Neuronal stem cell (in vitro differentiated cells): ENCODE measurements at regions not wholly inside any gene's neighbourhood (a gene's known extent, or its start where the extent isn't known, plus 50 kb on each side); places are given as distances from the start of the nearest gene placed in this dataset.

ENCODE experiments used
- DNase-seq: peaks from one replicate; pipeline ENCODE4 v3.0.0-alpha.2; 2013; ENCODE audit warnings: low spot score
- H2AFZ ChIP-seq: one replicate; pipeline ENCODE4 v1.6.1; 2013; ENCODE audit warnings: mild to moderate bottlenecking, low read length, inconsistent platforms
- H2AK5ac ChIP-seq: 2 replicates; pipeline ENCODE4 v1.6.1; 2013; ENCODE audit warnings: low read depth, mild to moderate bottlenecking, inconsistent platforms, low read length, moderate library complexity, mixed read lengths
- H2BK120ac ChIP-seq: 2 replicates; pipeline ENCODE4 v1.6.1; 2013; ENCODE audit warnings: low read depth, mild to moderate bottlenecking, inconsistent platforms, low read length, moderate library complexity, mixed read lengths
- H2BK12ac ChIP-seq: one replicate; pipeline ENCODE4 v1.6.1; 2013; ENCODE audit warnings: low read length, inconsistent platforms
- H2BK15ac ChIP-seq: 2 replicates; pipeline ENCODE4 v1.6.1; 2013; ENCODE audit warnings: mild to moderate bottlenecking, low read length, inconsistent platforms, mixed read lengths
- H2BK5ac ChIP-seq: one replicate; pipeline ENCODE4 v1.6.1; 2013; ENCODE audit warnings: inconsistent platforms, mild to moderate bottlenecking, low read length, moderate library complexity
- H3K14ac ChIP-seq: one replicate; pipeline ENCODE4 v1.6.1; 2013; ENCODE audit warnings: low read length, inconsistent platforms
- H3K18ac ChIP-seq: 2 replicates; pipeline ENCODE4 v1.6.1; 2013; ENCODE audit warnings: low read length, inconsistent platforms
- H3K23ac ChIP-seq: 2 replicates; pipeline ENCODE4 v1.6.1; 2013; ENCODE audit warnings: low read depth, mild to moderate bottlenecking, mixed read lengths, low read length, inconsistent platforms; ENCODE audit not compliant: poor library complexity
- H3K27ac ChIP-seq: replicated peaks from 3 replicates; pipeline ENCODE4 v1.5.1; 2013; ENCODE audit warnings: low read length, inconsistent platforms
- H3K27me3 ChIP-seq, 3 experiments: 2 replicates each; pipeline ENCODE4 v1.6.1; 2013; ENCODE audit warnings: low read length in 3 of 3, mild to moderate bottlenecking in 2 of 3, inconsistent platforms in 1 of 3, low read depth in 1 of 3, mixed read lengths in 1 of 3, moderate library complexity in 1 of 3; ENCODE audit not compliant: control insufficient read depth in 3 of 3, insufficient read depth in 3 of 3
- H3K36me3 ChIP-seq, 2 donors: replicated peaks in 1 of 2; 2 replicates each; pipeline ENCODE4 v1.6.1; 2013; ENCODE audit warnings: low read length in 2 of 2; ENCODE audit not compliant: control insufficient read depth in 2 of 2, insufficient read depth in 2 of 2
- H3K4ac ChIP-seq: 2 replicates; pipeline ENCODE4 v1.6.1; 2013; ENCODE audit warnings: inconsistent platforms, mild to moderate bottlenecking, low read length, moderate library complexity
- H3K4me1 ChIP-seq, 2 donors: 1 replicate in 1 of 2; 2 replicates in 1 of 2; pipeline ENCODE4 v1.6.1; 2013; ENCODE audit warnings: low read length in 2 of 2, low read depth in 1 of 2; ENCODE audit not compliant: control insufficient read depth in 2 of 2, insufficient read depth in 1 of 2
- H3K4me2 ChIP-seq: one replicate; pipeline ENCODE4 v1.6.1; 2013; ENCODE audit warnings: mild to moderate bottlenecking, low read length, inconsistent platforms; ENCODE audit not compliant: insufficient read depth, poor library complexity, severe bottlenecking
- H3K4me3 ChIP-seq, 2 donors: 2 replicates each; pipeline ENCODE4 v1.5.1; 2013; ENCODE audit warnings: low read length in 2 of 2, mild to moderate bottlenecking in 2 of 2, inconsistent platforms in 1 of 2, moderate library complexity in 1 of 2
- H3K79me1 ChIP-seq: one replicate; pipeline ENCODE4 v1.6.1; 2013; ENCODE audit warnings: low read depth, mild to moderate bottlenecking, inconsistent platforms, low read length, moderate library complexity
- H3K9ac ChIP-seq: one replicate; pipeline ENCODE4 v1.6.1; 2013; ENCODE audit warnings: mild to moderate bottlenecking, low read depth, low read length, inconsistent platforms; ENCODE audit not compliant: poor library complexity
- H3K9me3 ChIP-seq, 2 donors: replicated peaks in 1 of 2; 2 replicates each; pipeline versions ENCODE3 to v1.6.1; 2013; ENCODE audit warnings: low read length in 2 of 2, mild to moderate bottlenecking in 2 of 2, inconsistent platforms in 1 of 2, low read depth in 1 of 2, mixed read lengths in 1 of 2, moderate library complexity in 1 of 2; ENCODE audit not compliant: control insufficient read depth in 2 of 2, insufficient read depth in 1 of 2
- H4K8ac ChIP-seq: one replicate; pipeline ENCODE4 v1.6.1; 2013; ENCODE audit warnings: low read depth, mild to moderate bottlenecking, inconsistent platforms, low read length, moderate library complexity
- H4K91ac ChIP-seq: one replicate; pipeline ENCODE4 v1.6.1; 2013; ENCODE audit warnings: low read length, low read depth, mild to moderate bottlenecking, inconsistent platforms; ENCODE audit not compliant: poor library complexity
- WGBS, 2 donors: extraction: QIAGEN DNeasy Blood & Tissue Kit; methylation state at CpG; one replicate each; pipeline ENCODE4 v1.1.7; 2013; ENCODE audit warnings: missing lambda C conversion rate in 2 of 2, mixed read lengths in 1 of 2; ENCODE audit not compliant: insufficient read length in 2 of 2, insufficient replicate concordance in 1 of 2; ENCODE audit errors: extremely low coverage in 2 of 2; 5-methylcytosine and 5-hydroxymethylcytosine counted together

DNA sequence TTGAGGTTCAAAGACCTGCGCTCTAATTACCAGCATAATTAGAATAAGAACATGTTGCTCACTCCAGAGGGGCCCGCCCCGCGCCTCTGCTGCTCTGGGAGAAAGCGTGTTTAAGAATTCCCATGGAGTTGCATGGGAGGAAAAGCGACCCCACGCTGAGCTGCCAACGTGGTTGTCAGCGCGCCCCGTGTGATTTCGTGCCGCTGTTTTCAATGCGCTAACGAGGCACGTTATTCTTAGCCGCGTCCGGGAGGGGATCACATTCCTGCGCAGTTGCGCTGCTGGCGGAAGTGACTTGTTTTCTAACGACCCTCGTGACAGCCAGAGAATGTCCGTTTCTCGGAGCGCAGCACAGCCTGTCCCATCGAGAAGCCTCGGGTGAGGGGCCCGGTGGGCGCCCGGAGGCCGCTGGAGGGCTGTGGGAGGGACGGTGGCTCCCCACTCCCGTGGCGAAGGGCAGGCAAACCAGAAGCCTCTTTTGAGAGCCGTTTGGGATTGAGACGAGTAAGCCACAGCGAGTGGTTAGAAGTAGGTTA is 173.8 kb upstream of the SOX1 start:
- no CpG with 5 or more reads among the region's 39 CpGs for WGBS, 2 donors
- Histone ChIP-seq H3K9me3 (peaks cover 2 to 11% of the 10 kb centered on the region in 2 donors), H2BK12ac (peak overlapping the region; percentile 86), H3K36me3 (peaks cover 0 to 3% of the 10 kb centered on the region in 2 donors), H3K9ac (peak overlapping the region; percentile 96), H3K4me3 (peak overlapping the region; percentile 44 to 75), H3K14ac (peak overlapping the region; percentile 86), H3K4ac (peak overlapping the region; percentile 91), H2BK5ac (peak overlapping the region; percentile 97), H3K79me1 (no peaks in the 10 kb centered on the region), H2BK120ac (peak overlapping the region; percentile 90), H2AFZ (peak overlapping the region; percentile 88), H4K91ac (peak overlapping the region; percentile 98), H4K8ac (no peak overlapping the region), H2BK15ac (peak overlapping the region; percentile 77), H3K18ac (peak overlapping the region; percentile 98), H3K27me3 (peaks cover 0 to 6% (median 0%) of the 10 kb centered on the region in 3 experiments), H3K27ac (peak overlapping the region; percentile 96), H3K4me1 (peaks cover 16 to 32% of the 10 kb centered on the region in 2 donors), H3K4me2 (peak overlapping the region; percentile 94), H3K23ac (peak overlapping the region; percentile 38), H2AK5ac (peak overlapping the region; percentile 95)
- peak; percentile 87 for DNase-seq

GRCh38 chr13:111893607-111894443 is 173.1 kb upstream of the SOX1 start:
- DNase-seq: peak; percentile 45
- peak overlapping the region; percentile 91 for H3K4ac ChIP-seq
- H3K9ac ChIP-seq: peak overlapping the region; percentile 96
- H2BK12ac ChIP-seq: peak overlapping the region; percentile 86
- H4K91ac ChIP-seq: peak overlapping the region; percentile 98
- H3K23ac ChIP-seq: peak overlapping the region; percentile 38
- no peaks in the 10 kb centered on the region for H3K79me1 ChIP-seq
- peak overlapping the region; percentile 77 for H2BK15ac ChIP-seq
- H3K36me3 ChIP-seq: peaks cover 0 to 3% of the 10 kb centered on the region in 2 donors
- H3K27ac ChIP-seq: peak overlapping the region; percentile 96
- H2BK5ac ChIP-seq: peak overlapping the region; percentile 97
- no CpG with 5 or more reads among the region's 35 CpGs for WGBS, 2 donors
- H3K14ac ChIP-seq: peak overlapping the region; percentile 86
- H4K8ac ChIP-seq: no peak overlapping the region
- H3K27me3 ChIP-seq: peaks cover 0 to 6% (median 0%) of the 10 kb centered on the region in 3 experiments
- H3K4me2 ChIP-seq: peak overlapping the region; percentile 94
- peak overlapping the region; percentile 88 for H2AFZ ChIP-seq
- H3K4me3 ChIP-seq: peak overlapping the region; percentile 44 to 75
- H2AK5ac ChIP-seq: peak overlapping the region; percentile 95
- peak overlapping the region; percentile 98 for H3K18ac ChIP-seq
- H3K9me3 ChIP-seq: peaks cover 2 to 11% of the 10 kb centered on the region in 2 donors
- H3K4me1 ChIP-seq: peaks cover 16 to 32% of the 10 kb centered on the region in 2 donors
- H2BK120ac ChIP-seq: peak overlapping the region; percentile 90

GRCh38 chr13:111895896-111896821 is 170.8 kb upstream of the SOX1 start:
- H2BK15ac ChIP-seq: no peak overlapping the region
- no peak overlapping the region for H3K23ac ChIP-seq
- H3K14ac ChIP-seq: no peak overlapping the region
- no peak overlapping the region for H3K4me3 ChIP-seq
- H3K4ac ChIP-seq: no peak overlapping the region
- H2AK5ac ChIP-seq: no peak overlapping the region
- no peak for DNase-seq
- H3K4me2 ChIP-seq: no peak overlapping the region
- no peak overlapping the region for H2AFZ ChIP-seq
- no peak overlapping the region for H2BK5ac ChIP-seq
- H3K36me3 ChIP-seq: peaks cover 0 to 3% of the 10 kb centered on the region in 2 donors
- peaks cover 2 to 5% of the 10 kb centered on the region in 2 donors for H3K9me3 ChIP-seq
- H2BK12ac ChIP-seq: no peak overlapping the region
- no peak overlapping the region for H4K91ac ChIP-seq
- peaks cover 0 to 6% (median 0%) of the 10 kb centered on the region in 3 experiments for H3K27me3 ChIP-seq
- no peak overlapping the region for H3K9ac ChIP-seq
- no peaks in the 10 kb centered on the region for H3K79me1 ChIP-seq
- peak overlapping the region; percentile 57 for H4K8ac ChIP-seq
- no CpG with 5 or more reads among the region's 28 CpGs for WGBS, 2 donors
- H3K27ac ChIP-seq: no peak overlapping the region
- H3K4me1 ChIP-seq: peaks cover 25 to 43% of the 10 kb centered on the region in 2 donors
- H3K18ac ChIP-seq: peak overlapping the region; percentile 1
- no peak overlapping the region for H2BK120ac ChIP-seq
